GM10248 (cell line): ENCODE measurements at regions not wholly inside any gene's neighbourhood (a gene's known extent, or its start where the extent isn't known, plus 50 kb on each side); places are given as distances from the start of the nearest gene placed in this dataset.

Experiments used
- CTCF ChIA-PET: fragments of 300-600 bp; sonication (Branson Sonifier 250); formaldehyde crosslinking; extraction: SDS; loops from one replicate; lab custom pipeline; 2021; ENCODE audit warnings: antibody characterized with exemption; lab: Yijun Ruan, JAX
- POLR2A ChIA-PET: fragments of 350-650 bp; sonication (Branson Sonifier 250); formaldehyde crosslinking; extraction: SDS; loops from one replicate; lab custom pipeline; 2020; ENCODE audit warnings: antibody characterized with exemption; lab: Yijun Ruan, JAX
- DNase-seq: peaks from one replicate; pipeline ENCODE4 v3.0.0; 2012; ENCODE audit errors: extremely low spot score
- TF ChIP-seq, protein P1 (sequence below): IDR thresholded peaks from 2 replicates; pipeline ENCODE4 v1.5.1; 2012; ENCODE audit warnings: mild to moderate bottlenecking, low read depth; ENCODE audit errors: extremely low read depth, missing control alignments, control extremely low read depth

GRCh38 chr12:78802593-78802992 lies 62.0 kb upstream of the SYT1 start:
- CTCF ChIA-PET: interaction anchor here (1.0 kb wide), 1 partner anchor 9 kb away, joined by 3 read pairs; no protein-coding TSS in a partner anchor
- no peak for DNase-seq
- POLR2A ChIA-PET: no interaction called here
- TF ChIP-seq, protein P1, sequence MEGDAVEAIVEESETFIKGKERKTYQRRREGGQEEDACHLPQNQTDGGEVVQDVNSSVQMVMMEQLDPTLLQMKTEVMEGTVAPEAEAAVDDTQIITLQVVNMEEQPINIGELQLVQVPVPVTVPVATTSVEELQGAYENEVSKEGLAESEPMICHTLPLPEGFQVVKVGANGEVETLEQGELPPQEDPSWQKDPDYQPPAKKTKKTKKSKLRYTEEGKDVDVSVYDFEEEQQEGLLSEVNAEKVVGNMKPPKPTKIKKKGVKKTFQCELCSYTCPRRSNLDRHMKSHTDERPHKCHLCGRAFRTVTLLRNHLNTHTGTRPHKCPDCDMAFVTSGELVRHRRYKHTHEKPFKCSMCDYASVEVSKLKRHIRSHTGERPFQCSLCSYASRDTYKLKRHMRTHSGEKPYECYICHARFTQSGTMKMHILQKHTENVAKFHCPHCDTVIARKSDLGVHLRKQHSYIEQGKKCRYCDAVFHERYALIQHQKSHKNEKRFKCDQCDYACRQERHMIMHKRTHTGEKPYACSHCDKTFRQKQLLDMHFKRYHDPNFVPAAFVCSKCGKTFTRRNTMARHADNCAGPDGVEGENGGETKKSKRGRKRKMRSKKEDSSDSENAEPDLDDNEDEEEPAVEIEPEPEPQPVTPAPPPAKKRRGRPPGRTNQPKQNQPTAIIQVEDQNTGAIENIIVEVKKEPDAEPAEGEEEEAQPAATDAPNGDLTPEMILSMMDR: no peak

DNA sequence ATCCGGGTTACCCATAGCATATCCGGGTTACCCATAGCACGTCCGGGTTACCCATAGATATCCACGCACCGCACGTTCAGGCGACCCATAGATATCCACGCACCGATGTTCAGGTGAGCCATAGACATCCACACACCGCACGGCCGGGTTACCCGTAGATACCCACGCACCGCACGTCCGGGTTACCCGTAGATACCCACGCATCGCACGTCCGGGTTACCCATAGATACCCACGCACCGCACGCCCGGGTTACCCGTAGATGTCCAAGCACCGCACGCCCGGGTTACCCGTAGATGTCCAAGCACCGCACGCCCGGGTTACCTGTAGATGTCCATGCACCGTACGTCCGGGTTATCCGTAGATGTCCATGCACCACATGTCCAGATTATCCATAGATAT lies 60.3 kb upstream of the SYT1 start:
- no peak for DNase-seq
- CTCF ChIA-PET: no interaction called here
- TF ChIP-seq, protein P1: no peak
- POLR2A ChIA-PET: no interaction called here
